GM19025 (cell line): ENCODE measurements at regions not wholly inside any gene's neighbourhood (a gene's known extent, or its start where the extent isn't known, plus 50 kb on each side); places are given as distances from the start of the nearest gene placed in this dataset.

Experiments used
- ATAC-seq: cut with Tn5 transposase; IDR thresholded peaks from one replicate; pipeline ENCODE4 v1.9.1; 2021; ENCODE audit warnings: mild to moderate bottlenecking, low read depth, moderate library complexity; ENCODE audit not compliant: unreplicated experiment

- peak; percentile 89 for ATAC-seq
Observed at GRCh38 chr9:6703898-6704639, 53.7 kb upstream of the KDM4C start.

GRCh38 chr9:6702707-6703106, 55.1 kb upstream of the KDM4C start:
- no peak for ATAC-seq

- no peak for ATAC-seq
Observed at GRCh38 chr9:6696178-6696577, 50.6 kb upstream of the GLDC start.

- ATAC-seq, result no peak
Observed at GRCh38 chr9:6695121-6695814, 49.7 kb upstream of the GLDC start.
